A673 (cell line): ENCODE measurements at regions not wholly inside any gene's neighbourhood (a gene's known extent, or its start where the extent isn't known, plus 50 kb on each side); places are given as distances from the start of the nearest gene placed in this dataset.

Experiments
- CTCF ChIP-seq: fragments of 300-800, 200-600 bp; sonication (generic); conservative IDR thresholded peaks from 2 replicates; pipeline ENCODE4 v1.5.1; 2017; ENCODE audit warnings: low read depth, mild to moderate bottlenecking, antibody characterized with exemption, low read length, moderate library complexity, mixed read lengths
- EZH2 ChIP-seq: fragments of 200-600 bp; sonication (generic); IDR thresholded peaks from 2 replicates; pipeline ENCODE4 v1.6.1; 2017; ENCODE audit warnings: borderline replicate concordance, low read depth, mild to moderate bottlenecking, mixed read lengths, antibody characterized with exemption, low read length; ENCODE audit not compliant: poor library complexity, severe bottlenecking

- TF ChIP-seq CTCF (no peak), EZH2 (no peak)
These were observed 131.6 kb downstream of the SOX1 start for GRCh38 chr13:112198396-112199010.
